Erythroblast (primary cell): ENCODE measurements at regions not wholly inside any gene's neighbourhood (a gene's known extent, or its start where the extent isn't known, plus 50 kb on each side); places are given as distances from the start of the nearest gene placed in this dataset.

Experiments used
- GATA1 ChIP-seq: IDR thresholded peaks from 2 replicates; pipeline ENCODE4 v1.6.1; 2011; ENCODE audit warnings: low read depth, mild to moderate bottlenecking, control low read depth, low read length, moderate library complexity
- POLR2A ChIP-seq: IDR thresholded peaks from 2 replicates; pipeline ENCODE4 v1.6.1; 2011; ENCODE audit warnings: mild to moderate bottlenecking, low read length

GRCh38 chr18:72339976-72340375 is 204.2 kb downstream of the CBLN2 start:
- TF ChIP-seq POLR2A (no peak), GATA1 (no peak)
